GM19397 (cell line): ENCODE measurements at regions not wholly inside any gene's neighbourhood (a gene's known extent, or its start where the extent isn't known, plus 50 kb on each side); places are given as distances from the start of the nearest gene placed in this dataset.
A peak's percentile ranks its signal among the peaks of the same experiment; 100 is the strongest.

Experiments used
- ATAC-seq: cut with Tn5 transposase; IDR thresholded peaks from one replicate; pipeline ENCODE4 v1.9.1; 2021; ENCODE audit warnings: mild to moderate bottlenecking, moderate library complexity; ENCODE audit not compliant: unreplicated experiment

- ATAC-seq = peak; percentile 11
Observed at GRCh38 chr14:49970474-49971147, 77.7 kb downstream of the ARF6 start.

- peak; percentile 87 for ATAC-seq
Observed at GRCh38 chr14:49971156-49972130, 78.6 kb downstream of the ARF6 start.

GRCh38 chr14:49972131-49972671, 79.3 kb downstream of the ARF6 start:
- ATAC-seq = no peak

- ATAC-seq = no peak
Observed at GRCh38 chr14:49972823-49973222, 79.9 kb downstream of the ARF6 start.

- no peak for ATAC-seq
Observed at GRCh38 chr14:49975276-49975675, 82.4 kb downstream of the ARF6 start.

GRCh38 chr14:49975799-49976198, 82.9 kb downstream of the ARF6 start:
- no peak for ATAC-seq

GRCh38 chr14:49977126-49977841, 84.4 kb downstream of the ARF6 start:
- peak; percentile 73 for ATAC-seq

GRCh38 chr14:49980027-49980426, 87.1 kb downstream of the ARF6 start:
- no peak for ATAC-seq

GRCh38 chr14:49982082-49982481, 89.2 kb downstream of the ARF6 start:
- no peak for ATAC-seq

- no peak for ATAC-seq
Observed at GRCh38 chr14:49982501-49982951, 89.6 kb downstream of the ARF6 start.

GRCh38 chr14:49984424-49984823, 91.5 kb downstream of the ARF6 start:
- ATAC-seq = no peak

GRCh38 chr14:49986343-49987014, 93.6 kb downstream of the ARF6 start:
- ATAC-seq = no peak

- no peak for ATAC-seq
Observed at GRCh38 chr14:49988080-49988990, 95.5 kb downstream of the ARF6 start.

- ATAC-seq = no peak
Observed at GRCh38 chr14:49989966-49990365, 97.1 kb downstream of the ARF6 start.

GRCh38 chr14:49991491-49991890, 98.6 kb downstream of the ARF6 start:
- no peak for ATAC-seq

GRCh38 chr14:49992036-49992435, 99.2 kb downstream of the ARF6 start:
- no peak for ATAC-seq

- no peak for ATAC-seq
Observed at GRCh38 chr14:49992448-49992847, 99.6 kb downstream of the ARF6 start.

- peak; percentile 92 for ATAC-seq
Observed at GRCh38 chr14:49992901-49993339, 100.0 kb downstream of the ARF6 start.

GRCh38 chr14:49993565-49993964, 100.7 kb downstream of the ARF6 start:
- no peak for ATAC-seq
